Lung (tissue), 11 donors: ENCODE measurements at regions not wholly inside any gene's neighbourhood (a gene's known extent, or its start where the extent isn't known, plus 50 kb on each side); places are given as distances from the start of the nearest gene placed in this dataset.

Experiments used
- ATAC-seq: fragments of 200-7000 bp; cut with Tn5 transposase; one replicate; pipeline ENCODE4 v1.9.1; 2020; ENCODE audit warnings: moderate number of reproducible peaks; ENCODE audit not compliant: insufficient read depth, low FRiP score
- DNase-seq, 3 donors: peaks; one replicate each; pipeline ENCODE4 v3.0.0-alpha.2; 2013 to 2017
- H3K27ac ChIP-seq, 2 donors: one replicate each; pipeline ENCODE4 v1.5.1; 2013; ENCODE audit warnings: mild to moderate bottlenecking in 2 of 2, moderate library complexity in 2 of 2, control low read depth in 1 of 2, inconsistent platforms in 1 of 2, low read depth in 1 of 2, low read length in 1 of 2
- H3K27me3 ChIP-seq, 3 donors: one replicate each; pipeline ENCODE4 v1.5.1; 2013; ENCODE audit warnings: low read length in 2 of 3; ENCODE audit not compliant: control insufficient read depth in 3 of 3, insufficient read depth in 3 of 3
- H3K36me3 ChIP-seq, 4 donors: one replicate each; pipeline ENCODE4 v1.5.1; 2013; ENCODE audit warnings: low read length in 4 of 4, mild to moderate bottlenecking in 1 of 4, moderate library complexity in 1 of 4; ENCODE audit not compliant: control insufficient read depth in 4 of 4, insufficient read depth in 4 of 4
- H3K4me1 ChIP-seq, 5 donors: one replicate each; pipeline ENCODE4 v1.5.1; 2013; ENCODE audit warnings: low read length in 5 of 5, mild to moderate bottlenecking in 2 of 5, moderate library complexity in 1 of 5; ENCODE audit not compliant: control insufficient read depth in 5 of 5, insufficient read depth in 5 of 5
- H3K4me3 ChIP-seq: one replicate; pipeline ENCODE4 v1.5.1; 2013; ENCODE audit warnings: mild to moderate bottlenecking, control low read depth, moderate library complexity
- H3K9ac ChIP-seq, 2 donors: one replicate each; pipeline ENCODE4 v1.5.1; 2013; ENCODE audit warnings: low read length in 2 of 2, control low read depth in 1 of 2; ENCODE audit not compliant: insufficient read depth in 1 of 2
- H3K9me3 ChIP-seq, 4 donors: one replicate each; pipeline ENCODE4 v1.5.1; 2013; ENCODE audit warnings: low read length in 3 of 4, mild to moderate bottlenecking in 1 of 4, moderate library complexity in 1 of 4; ENCODE audit not compliant: control insufficient read depth in 4 of 4, insufficient read depth in 3 of 4
- WGBS, 2 donors: extraction: QIAGEN DNeasy Blood & Tissue Kit; methylation state at CpG; one replicate each; pipeline ENCODE4 v1.1.7; 2013; 5-methylcytosine and 5-hydroxymethylcytosine counted together
- TF ChIP-seq, protein P1 (sequence below): IDR thresholded peaks from 2 replicates; pipeline ENCODE4 v1.5.1; 2012; ENCODE audit warnings: mild to moderate bottlenecking; ENCODE audit errors: control extremely low read depth, extremely low read depth
- donor health status: control.
- donor health status: control.
- donor health status: Bipolar disorder and iron deficiency.
- donor health status: healthy.
- donor health status: DM: yes; HTN: yes; CAD: no.

DNA sequence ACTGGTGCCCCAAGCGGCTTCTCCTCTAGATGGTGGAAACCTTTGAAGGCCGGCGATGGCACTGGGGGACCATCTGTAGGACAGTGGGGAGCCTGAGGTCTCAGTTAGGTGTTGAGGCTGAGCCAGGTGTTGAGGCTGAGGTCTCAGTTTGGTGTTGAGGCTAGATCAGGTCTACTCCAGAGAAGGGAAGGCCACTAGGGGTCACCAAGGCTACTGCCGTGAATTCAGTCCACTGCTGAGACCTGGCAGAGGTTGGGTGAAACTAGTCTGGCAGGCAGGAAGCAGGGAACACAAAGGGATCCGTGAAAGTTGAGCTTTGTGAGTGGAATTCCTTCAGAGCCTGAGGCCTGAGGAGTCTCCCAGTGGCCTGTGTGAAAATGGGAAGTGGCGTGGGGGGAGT, 123.8 kb upstream of the FGF3 start:
- H3K4me1 ChIP-seq = peaks cover 0 to 18% (median 13%) of the 10 kb centered on the region in 5 donors
- TF ChIP-seq, protein P1, sequence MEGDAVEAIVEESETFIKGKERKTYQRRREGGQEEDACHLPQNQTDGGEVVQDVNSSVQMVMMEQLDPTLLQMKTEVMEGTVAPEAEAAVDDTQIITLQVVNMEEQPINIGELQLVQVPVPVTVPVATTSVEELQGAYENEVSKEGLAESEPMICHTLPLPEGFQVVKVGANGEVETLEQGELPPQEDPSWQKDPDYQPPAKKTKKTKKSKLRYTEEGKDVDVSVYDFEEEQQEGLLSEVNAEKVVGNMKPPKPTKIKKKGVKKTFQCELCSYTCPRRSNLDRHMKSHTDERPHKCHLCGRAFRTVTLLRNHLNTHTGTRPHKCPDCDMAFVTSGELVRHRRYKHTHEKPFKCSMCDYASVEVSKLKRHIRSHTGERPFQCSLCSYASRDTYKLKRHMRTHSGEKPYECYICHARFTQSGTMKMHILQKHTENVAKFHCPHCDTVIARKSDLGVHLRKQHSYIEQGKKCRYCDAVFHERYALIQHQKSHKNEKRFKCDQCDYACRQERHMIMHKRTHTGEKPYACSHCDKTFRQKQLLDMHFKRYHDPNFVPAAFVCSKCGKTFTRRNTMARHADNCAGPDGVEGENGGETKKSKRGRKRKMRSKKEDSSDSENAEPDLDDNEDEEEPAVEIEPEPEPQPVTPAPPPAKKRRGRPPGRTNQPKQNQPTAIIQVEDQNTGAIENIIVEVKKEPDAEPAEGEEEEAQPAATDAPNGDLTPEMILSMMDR = no peak
- no peak for DNase-seq
- no peaks in the 10 kb centered on the region for H3K9me3 ChIP-seq
- ATAC-seq = no peak
- 72 to 73% methylated on average over 6 of the region's 6 CpGs for WGBS, 2 donors
- no peak overlapping the region for H3K27ac ChIP-seq
- no peak overlapping the region for H3K4me3 ChIP-seq
- H3K36me3 ChIP-seq = no peaks in the 10 kb centered on the region
- no peak overlapping the region for H3K9ac ChIP-seq
- no peaks in the 10 kb centered on the region for H3K27me3 ChIP-seq

DNA sequence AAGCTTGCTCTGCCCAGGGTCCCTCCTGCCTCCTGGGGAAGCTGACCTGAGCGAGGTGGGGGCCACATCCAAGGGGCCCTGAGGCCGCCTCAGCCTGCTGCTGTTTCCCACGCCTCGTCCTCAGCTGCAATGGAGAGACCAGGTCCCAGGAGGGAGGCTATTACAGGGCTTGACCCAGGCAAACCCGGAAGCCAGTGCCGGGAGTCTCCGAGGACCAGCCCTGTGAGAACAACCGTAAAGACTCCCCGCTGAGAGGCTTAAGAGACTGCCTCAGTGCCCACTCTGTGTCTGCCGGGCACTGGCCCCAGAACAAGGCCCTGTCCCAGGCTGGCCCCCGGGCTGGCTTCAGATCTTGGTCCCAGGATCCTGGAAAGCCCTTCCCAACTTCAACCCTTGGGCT, 124.3 kb upstream of the FGF3 start:
- no peaks in the 10 kb centered on the region for H3K36me3 ChIP-seq
- H3K9me3 ChIP-seq = no peaks in the 10 kb centered on the region
- TF ChIP-seq, protein P1 = no peak
- 79 to 81% methylated on average over 11 of the region's 11 CpGs for WGBS, 2 donors
- H3K4me3 ChIP-seq = no peak overlapping the region
- H3K4me1 ChIP-seq = peaks cover 0 to 23% (median 13%) of the 10 kb centered on the region in 5 donors
- no peak for DNase-seq
- no peak overlapping the region for H3K9ac ChIP-seq
- no peaks in the 10 kb centered on the region for H3K27me3 ChIP-seq
- ATAC-seq = no peak
- H3K27ac ChIP-seq = no peak overlapping the region

DNA sequence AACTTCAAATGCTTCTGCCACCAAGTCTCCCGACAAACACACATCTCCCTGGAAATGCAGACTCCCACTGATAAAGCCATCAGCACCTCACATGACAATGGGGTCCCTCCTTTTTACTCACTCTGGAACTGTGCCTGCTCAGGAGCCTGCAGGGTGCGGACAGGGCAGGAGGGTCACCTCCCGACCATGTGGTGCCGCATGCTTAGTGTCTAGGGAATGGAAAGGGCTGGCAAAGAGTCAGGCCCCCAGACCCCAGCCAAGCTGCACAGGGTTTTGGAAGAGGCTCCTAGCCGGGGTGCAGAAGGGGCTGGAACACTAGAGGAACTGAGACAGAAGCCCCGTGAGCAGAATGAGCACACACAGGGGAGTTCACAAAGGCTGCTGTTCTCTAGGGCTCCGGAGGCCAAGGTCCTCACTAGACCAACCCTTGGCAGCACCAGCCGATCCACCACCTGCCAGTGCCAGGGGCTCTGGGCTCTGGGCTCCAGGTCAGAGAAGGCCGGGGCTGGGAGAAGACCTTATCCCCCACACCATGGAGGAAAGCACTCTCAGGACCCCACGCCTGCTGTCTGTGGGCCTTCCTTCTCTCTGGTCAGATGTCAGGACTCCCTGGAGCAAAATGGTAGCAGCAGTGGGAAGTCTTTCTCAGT, 125.1 kb upstream of the FGF3 start:
- Histone ChIP-seq H3K27ac (no peak overlapping the region), H3K36me3 (no peaks in the 10 kb centered on the region), H3K9me3 (no peaks in the 10 kb centered on the region), H3K4me3 (no peak overlapping the region), H3K9ac (no peak overlapping the region), H3K4me1 (peaks cover 0 to 25% (median 11%) of the 10 kb centered on the region in 5 donors), H3K27me3 (no peaks in the 10 kb centered on the region)
- TF ChIP-seq, protein P1 = no peak
- ATAC-seq = no peak
- WGBS, 2 donors = 80 to 92% methylated on average over 10 of the region's 10 CpGs
- no peak for DNase-seq

DNA sequence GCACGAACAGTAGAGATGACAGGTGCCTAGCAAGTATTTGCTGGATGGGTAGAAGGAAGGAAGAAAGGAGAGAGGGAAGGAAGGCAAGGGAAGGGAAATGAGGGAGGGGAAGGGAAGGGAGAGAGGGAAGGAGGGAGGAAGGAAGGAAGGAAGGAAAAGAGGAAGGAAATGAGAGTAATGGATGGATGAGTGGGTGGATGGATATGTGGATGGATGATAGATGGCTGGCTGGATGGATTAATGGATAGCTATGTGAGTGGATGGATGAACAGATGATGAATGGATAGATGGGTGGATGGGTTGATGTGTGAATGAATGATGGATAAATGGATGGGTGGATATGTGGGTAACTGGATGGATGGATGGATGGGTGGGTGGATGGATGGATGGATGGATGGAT, 125.9 kb upstream of the FGF3 start:
- Histone ChIP-seq H3K4me3 (no peak overlapping the region), H3K9ac (no peak overlapping the region), H3K27ac (no peak overlapping the region), H3K9me3 (peaks cover 0 to 2% (median 0%) of the 10 kb centered on the region in 4 donors), H3K36me3 (no peaks in the 10 kb centered on the region), H3K4me1 (peaks cover 0 to 16% (median 10%) of the 10 kb centered on the region in 5 donors), H3K27me3 (no peaks in the 10 kb centered on the region)
- DNase-seq (no peak), ATAC-seq (no peak)
- 77 to 93% methylated on average over 1 of the region's 1 CpG for WGBS, 2 donors
- TF ChIP-seq, protein P1 = no peak
